Stimulated activated CD8-positive, alpha-beta memory T cell treated with anti-CD3 and anti-CD28 coated beads, Interleukin-7, amount 100 ng/mL, for 48 hours (primary cell): ENCODE measurements at regions not wholly inside any gene's neighbourhood (a gene's known extent, or its start where the extent isn't known, plus 50 kb on each side); places are given as distances from the start of the nearest gene placed in this dataset.
"Not testable (repeated sequence)": the region's sequence is repeated elsewhere in the genome, so short reads cannot be mapped to it uniquely, and the experiment has no call there.

Experiments used
- DNase-seq, 2 donors: peaks; one replicate each; pipeline ENCODE4 v3.0.0-alpha.2; 2020; ENCODE audit warnings: low read depth in 1 of 2; ENCODE audit errors: extremely low read depth in 1 of 2

DNA sequence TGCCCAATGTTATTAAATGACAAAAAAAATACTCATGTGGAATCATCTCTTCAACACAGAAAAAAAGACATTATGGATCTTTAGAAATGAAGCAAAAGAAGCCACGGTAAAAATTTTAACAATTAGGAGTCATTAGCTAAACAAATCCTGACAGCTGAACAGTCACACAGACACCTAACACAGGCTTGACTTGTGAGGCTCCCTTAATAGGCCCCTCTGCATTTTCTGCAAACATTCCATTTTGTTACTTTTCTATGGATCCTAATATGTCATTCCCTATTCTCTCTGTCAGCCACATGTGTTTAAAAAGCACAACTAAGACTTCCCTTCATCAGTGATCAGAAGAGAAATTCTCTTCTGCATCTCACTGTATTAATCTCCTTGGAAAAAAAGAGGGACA, 1331.5 kb downstream of the CDH8 start:
- no peak for DNase-seq

DNA sequence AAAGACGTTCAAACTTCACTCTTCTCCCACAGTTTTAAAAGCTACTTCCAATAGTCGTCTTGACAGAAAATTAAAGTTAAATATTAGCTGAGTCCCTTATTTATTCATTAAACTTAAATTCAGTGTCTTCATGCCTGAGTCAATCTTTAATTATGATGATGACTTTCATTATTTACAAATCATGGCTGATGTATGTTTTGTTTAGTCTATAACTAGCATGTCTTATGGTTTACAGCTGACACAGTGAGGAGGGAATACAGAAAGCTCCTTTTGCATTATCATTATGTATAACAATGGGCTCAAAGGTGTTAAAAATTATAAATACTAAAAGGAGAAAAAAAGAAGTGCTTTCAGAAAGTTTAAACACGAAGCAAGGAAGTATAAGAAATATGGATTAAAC, 1333.1 kb downstream of the CDH8 start:
- DNase-seq, result no peak

DNA sequence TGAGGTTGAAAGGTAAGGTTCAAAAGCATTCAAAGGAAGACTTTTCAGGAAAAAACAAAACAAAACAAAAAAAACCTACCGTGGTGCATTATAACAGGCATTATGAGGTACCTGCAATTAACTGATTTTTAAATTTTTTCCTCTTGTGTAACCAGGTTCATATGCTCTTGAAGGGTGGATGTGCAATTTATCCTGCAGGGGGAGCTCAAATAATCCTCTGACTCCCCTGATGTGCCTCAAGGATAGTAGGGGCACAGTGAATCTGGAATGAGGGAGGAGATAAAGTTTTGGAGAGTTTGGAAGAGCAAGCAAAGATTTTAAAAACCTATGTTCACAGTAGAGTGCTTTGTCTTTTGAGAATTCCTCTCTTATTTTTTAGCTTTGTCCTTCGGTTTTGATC, 1349.4 kb downstream of the CDH8 start:
- DNase-seq, result no peak

- no peak for DNase-seq
Measured at GRCh38 chr16:60684002-60684401, 1352.2 kb downstream of the CDH8 start.

DNA sequence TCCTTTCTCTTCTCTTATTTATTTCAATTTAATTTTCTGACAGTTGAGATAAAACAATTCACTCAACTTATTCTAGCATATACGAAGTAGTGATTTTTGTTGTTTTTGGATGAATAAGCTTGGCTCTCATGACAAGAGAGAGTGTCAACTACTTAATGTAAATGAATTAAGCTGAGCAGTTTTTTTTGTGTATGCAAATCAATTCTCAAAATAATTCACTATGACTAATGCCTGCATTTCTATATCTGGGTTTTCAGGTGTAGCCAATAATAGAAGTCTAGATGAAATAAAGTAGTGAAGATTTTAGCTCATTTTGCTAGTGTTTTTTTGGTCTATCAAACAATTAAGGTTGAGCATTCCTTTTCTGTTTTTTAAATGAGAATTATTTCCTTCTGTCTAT, 1354.0 kb downstream of the CDH8 start:
- no peak for DNase-seq

GRCh38 chr16:60681043-60681442, 1355.2 kb downstream of the CDH8 start:
- no peak for DNase-seq

GRCh38 chr16:60675022-60675421, 1361.2 kb downstream of the CDH8 start:
- no peak for DNase-seq

DNA sequence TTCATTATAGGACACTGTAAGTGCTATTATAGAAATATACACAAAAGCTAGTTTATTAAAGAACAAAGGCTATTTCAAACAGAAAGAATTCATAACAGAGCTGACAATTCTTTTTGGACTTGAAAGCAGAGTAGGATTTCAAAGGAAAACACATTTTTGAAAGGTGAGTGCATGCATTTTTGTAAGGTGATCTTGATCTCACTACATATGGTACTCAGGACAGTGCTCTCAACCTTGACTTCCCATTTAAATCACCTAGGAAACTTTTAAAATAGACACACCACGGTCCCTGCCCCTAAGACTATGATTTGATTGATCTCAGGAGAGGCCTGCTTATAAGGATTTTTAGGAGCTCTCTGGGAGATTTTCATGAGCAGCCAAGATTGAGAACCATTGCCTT, 1362.0 kb downstream of the CDH8 start:
- DNase-seq, result no peak

GRCh38 chr16:60655514-60656153, 1380.6 kb downstream of the CDH8 start:
- no peak for DNase-seq

DNA sequence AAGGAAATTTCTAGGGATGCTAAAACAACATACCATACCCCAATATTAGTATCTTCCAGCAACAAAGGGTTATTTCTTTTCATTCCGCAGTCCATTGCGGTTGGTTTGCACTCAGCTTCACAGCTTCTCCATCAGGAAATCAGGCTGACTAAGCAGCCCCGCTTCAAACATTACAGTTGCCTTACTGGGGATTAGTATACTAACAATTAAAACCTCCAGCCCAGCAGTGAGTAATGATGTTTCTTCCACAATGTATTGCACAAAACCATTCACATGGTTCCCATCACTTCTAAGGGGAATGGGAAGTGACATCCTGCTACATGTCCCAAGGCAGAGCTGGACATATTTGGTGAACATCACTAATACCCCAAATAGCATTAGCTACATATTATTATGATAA, 1384.9 kb downstream of the CDH8 start:
- DNase-seq, result no peak

DNA sequence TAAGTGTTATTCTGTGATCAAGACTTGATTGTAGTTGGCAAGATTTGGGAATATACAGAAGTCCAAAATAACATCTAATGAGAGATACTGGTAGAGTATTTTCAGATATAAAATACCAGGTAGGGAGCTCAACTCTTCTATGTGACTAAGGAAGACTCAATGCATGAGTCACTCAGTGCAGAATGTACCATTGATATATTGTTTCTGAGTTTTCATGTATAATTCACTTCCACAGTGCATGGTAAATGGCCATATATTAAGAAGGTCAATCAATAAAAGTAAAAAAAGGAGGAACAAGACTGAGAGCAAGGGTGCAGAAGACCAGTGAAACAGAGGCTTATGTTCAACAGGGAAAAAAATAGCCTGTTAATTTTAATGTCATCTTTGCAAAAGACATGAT, 1387.9 kb downstream of the CDH8 start:
- no peak for DNase-seq

DNA sequence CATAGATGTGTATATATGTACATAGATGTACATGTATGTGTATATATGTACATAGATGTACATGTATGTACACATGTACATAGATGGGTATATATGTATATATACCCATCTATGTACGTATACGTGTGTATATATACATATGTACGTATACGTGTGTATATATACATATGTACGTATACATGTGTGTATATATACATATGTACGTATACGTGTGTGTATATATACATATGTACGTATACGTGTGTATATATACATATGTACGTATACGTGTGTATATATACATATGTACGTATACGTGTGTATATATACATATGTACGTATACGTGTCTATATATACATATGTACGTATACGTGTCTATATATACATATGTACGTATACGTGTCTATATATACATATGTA, 1388.8 kb downstream of the CDH8 start:
- not testable (repeated sequence) for DNase-seq

DNA sequence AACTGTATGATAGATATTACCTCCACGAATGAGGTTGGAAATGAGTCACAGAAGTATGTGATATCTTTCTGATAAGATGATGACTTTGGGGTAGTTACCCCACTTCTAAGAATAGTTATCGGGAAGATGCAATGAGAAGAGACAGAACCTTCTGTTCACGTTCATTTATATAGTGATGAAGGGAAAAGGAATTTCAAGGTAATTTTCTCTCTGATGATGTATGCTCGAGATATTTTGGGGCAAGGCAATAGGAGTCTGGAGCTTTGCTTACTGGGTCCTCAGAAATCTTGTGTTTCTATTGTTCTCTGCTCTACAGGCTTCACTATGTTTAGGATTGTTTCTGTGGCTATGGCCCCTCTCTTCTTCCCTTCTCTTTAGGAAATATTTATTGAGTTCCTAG, 1389.6 kb downstream of the CDH8 start:
- no peak for DNase-seq

GRCh38 chr16:60645541-60645940, 1390.7 kb downstream of the CDH8 start:
- DNase-seq, result no peak

DNA sequence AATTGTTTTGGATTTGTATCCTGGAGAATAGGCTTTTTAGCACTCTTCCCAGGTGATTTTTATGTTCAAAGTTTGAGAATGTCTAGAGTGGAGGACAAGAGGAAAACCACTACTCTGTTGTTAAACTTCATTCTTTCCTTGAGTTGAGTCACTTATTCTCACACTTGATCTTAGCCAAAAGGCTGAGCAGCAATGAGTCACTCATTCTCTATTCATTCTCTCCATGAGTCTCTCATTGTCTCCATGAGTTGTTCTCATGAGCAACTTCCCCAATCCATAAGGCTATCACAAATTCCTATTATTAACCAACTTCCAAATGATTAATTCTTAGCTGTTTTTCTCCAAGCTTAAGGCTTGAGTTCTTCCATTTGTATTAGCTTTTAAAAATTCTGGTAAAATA, 1393.3 kb downstream of the CDH8 start:
- no peak for DNase-seq

DNA sequence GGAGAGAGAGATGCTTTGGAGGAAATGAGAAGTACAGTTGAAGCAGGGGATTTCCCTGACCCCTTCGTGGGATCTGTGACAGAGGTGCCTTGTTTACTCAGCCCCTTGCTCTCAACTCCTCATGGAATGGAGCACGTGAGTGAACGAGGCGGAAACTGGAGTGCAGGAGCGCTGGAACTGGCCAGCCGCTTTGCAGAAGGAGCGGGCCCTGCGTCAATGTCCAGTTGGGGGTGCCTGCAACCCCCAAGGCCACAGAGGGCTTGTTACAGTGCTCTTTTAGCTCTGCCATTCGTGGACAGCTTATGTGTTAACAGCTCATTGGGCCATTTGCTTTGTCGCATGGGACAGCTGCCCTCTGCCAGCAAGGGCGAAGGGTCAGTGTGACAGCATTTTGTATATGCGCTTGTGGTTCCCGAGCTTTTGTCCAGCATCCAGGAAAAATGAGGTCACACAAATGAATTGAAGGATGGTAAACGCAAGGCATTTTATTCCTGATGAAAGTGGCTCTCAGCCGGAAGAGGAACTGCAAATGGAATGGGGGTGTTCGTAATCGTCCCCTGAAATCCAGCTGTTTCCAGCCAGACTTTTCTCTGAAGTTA, 1395.1 kb downstream of the CDH8 start:
- DNase-seq, result no peak

DNA sequence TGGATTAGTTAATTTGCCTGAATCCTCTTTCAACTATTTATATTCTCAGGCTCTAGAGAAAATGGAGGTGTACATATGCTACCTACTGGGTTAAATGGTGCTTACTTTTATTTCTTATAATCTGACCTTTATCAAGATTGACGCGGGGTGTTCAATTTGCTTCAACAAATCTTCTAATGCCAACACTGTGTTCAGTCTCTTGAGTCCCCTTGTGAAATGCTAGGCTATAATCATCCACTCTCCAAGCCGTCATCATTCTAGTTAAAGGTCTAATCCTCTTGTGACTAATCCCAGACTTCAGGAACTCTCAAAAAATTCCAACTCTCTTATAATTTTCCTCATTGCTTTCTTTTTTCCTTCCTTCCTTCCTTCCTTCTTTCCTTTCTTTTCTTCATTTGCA, 1396.2 kb downstream of the CDH8 start:
- DNase-seq, result no peak

GRCh38 chr16:60636636-60637035, 1399.6 kb downstream of the CDH8 start:
- not testable (repeated sequence) for DNase-seq

DNA sequence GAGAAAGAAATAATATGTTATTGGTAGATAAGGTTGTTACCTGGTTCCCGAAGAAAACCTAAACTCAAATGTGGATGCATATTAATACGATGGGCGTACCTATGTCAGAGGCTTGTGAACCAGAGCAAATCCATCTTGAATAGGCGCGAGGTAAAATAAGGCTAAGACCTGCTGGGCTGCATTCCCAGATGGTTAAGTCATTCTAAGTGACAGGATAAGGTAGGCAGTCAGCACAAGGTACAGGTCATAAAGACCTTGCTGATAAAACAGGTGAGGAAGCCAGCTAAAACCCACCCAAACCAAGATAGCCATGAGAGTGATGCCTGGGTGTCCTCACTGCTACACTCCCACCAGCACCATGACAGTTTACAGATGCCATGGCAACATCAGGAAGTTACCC, 1400.1 kb downstream of the CDH8 start:
- no peak for DNase-seq

DNA sequence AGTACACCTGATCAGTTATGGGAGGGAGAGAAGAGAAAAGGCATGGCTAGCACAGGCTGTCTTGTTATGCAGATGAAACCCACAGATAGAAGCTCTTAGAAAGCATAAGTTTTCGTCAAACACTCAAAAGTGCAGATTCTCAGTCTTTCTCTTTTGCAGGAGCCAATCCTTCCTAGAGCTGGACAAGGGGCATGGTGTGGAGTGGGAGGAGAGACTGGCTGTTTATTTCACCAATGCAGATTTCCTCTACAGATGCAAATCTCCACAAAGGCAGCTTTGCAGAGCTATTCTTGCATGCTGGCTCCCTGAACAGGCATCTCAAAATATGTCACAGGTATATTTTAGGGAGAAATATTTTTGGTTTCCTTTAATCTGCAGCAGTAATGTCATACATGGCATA, 1400.7 kb downstream of the CDH8 start:
- DNase-seq, result no peak

GRCh38 chr16:60611844-60612243, 1424.4 kb downstream of the CDH8 start:
- DNase-seq, result no peak

- DNase-seq, result no peak
Measured at GRCh38 chr16:60608971-60609370, 1427.3 kb downstream of the CDH8 start.

- not testable (repeated sequence) for DNase-seq
Measured at GRCh38 chr16:60605652-60606051, 1430.6 kb downstream of the CDH8 start.
